GM18909 (cell line): ENCODE measurements at regions not wholly inside any gene's neighbourhood (a gene's known extent, or its start where the extent isn't known, plus 50 kb on each side); places are given as distances from the start of the nearest gene placed in this dataset.

Experiments used
- ATAC-seq: cut with Tn5 transposase; IDR thresholded peaks from one replicate; pipeline ENCODE4 v1.9.1; 2021; ENCODE audit warnings: mild to moderate bottlenecking; ENCODE audit not compliant: unreplicated experiment, poor library complexity

DNA sequence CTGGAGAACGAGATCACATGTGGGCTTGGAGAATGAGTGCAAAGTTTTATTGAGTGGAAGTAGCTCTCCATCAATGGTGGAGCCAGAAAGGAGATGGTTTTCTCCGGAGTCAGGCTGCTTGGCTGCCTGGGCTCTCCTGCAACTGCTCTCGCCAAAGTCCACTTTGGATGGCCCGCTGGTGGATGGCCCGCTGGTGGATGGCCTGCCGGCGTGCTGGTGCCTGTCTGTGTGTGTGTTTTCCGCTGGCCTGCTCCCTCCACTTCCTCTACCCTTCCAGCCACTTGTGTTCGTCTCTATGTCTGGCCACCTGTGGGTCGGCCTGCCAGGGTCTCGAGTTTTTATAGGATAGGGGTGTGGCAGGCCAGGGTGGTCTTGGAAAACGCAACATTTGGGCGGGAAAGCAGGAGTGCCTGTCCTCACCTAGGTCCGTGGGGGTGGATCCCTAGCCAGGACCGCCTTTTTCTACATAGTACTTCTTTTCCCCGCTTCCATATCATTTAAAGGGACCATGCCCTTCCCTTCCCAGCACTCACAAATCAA, 1292.1 kb upstream of the PIK3C3 start:
- ATAC-seq: no peak

DNA sequence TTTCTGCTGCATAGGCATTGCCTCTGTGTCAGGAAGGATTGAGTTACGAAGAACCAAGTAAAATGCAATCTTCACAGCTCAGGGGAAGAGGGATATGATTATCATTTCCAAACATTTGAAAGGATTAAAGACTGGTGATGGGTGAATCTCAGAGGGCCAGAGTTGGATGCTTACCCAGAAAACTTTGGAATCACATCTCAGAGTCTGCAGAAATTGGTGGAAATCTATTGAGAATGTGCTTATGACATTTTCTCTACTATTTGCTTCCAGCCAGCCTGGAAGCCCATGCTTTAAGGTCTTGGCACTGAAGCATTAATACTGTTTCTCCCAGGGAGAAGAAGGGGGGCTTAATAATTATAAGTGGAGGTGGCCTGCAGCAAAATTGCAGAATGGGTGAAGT, 1301.4 kb upstream of the PIK3C3 start:
- ATAC-seq: no peak

DNA sequence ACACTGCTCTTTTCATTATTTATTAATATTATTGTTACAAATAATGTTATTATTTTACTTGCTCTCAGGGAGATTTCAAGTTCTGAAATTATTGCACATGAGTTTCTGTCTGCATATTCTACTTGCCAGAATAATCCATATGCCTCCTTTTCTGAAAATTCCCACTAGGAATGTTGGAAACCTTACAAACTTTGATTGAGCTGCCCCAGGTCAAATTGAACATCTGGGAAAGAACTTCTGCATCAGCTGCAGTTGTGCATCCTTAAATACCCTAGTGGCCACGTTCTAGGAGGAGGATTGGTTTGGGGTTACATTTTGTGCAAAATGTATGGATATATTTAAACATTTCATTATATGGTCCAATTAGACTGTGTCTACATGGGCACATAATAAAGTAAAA, 1302.7 kb upstream of the PIK3C3 start:
- no peak for ATAC-seq

DNA sequence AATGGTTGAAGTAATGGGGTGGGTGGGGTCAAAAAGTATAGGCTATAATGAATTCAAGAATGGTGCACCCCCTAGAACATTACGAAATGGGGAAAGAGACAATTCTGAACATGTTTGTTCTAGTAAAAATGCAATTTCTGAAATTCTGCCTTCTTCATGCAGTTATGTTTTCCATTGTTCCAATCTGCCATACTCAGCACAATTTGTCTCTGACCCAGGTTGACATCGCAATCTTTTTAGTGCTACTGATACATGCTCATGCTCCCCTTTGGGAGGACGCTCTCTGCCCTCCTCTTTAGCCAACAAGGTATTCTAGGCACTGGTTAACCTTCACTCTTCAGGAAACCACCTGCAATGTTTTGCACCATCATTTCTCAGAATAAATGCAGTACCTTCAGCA, 1303.9 kb upstream of the PIK3C3 start:
- no peak for ATAC-seq

DNA sequence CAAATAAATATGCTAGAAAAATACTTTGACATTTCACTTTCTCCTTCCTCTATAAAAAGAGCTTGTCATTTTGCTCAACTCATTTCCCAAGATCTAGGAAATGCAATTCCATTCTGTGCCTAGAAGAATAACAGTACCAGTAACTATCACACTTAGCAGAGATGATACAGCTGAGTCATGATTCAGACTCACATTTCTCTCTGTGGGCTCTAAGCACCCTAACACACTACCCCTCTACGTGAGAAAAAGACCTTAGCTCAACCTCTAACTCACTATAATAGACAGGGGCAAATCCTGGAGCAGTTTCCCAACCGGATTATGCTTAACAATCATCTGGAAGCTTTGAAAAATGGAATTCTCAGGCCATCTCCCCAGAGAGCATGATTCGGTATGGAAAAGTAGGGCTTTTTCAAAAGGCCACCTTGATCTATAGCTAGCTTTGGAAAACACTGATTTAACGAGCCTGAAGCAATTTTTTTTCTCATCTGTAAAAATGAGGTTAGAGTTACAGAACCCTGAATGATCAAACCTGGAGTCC, 1312.3 kb upstream of the PIK3C3 start:
- ATAC-seq: no peak

DNA sequence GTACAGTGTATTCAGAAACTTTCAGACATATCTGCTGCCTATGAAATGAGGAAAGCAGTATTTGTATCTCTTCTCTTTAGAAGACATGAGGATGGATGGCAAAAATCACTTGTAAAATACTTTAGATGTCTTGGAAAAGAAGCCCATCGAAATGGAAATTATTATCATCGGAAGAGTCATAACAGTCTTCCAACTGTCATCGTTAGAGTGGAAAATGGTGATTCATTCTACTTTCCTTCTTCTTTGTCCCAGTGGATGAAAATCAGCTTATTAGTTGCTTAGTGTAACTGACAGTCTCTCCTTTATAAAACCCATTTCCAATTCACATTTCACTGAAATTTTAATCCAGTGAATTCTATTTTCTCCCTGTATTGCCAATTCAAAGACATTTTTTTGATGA, 1323.7 kb upstream of the PIK3C3 start:
- no peak for ATAC-seq

DNA sequence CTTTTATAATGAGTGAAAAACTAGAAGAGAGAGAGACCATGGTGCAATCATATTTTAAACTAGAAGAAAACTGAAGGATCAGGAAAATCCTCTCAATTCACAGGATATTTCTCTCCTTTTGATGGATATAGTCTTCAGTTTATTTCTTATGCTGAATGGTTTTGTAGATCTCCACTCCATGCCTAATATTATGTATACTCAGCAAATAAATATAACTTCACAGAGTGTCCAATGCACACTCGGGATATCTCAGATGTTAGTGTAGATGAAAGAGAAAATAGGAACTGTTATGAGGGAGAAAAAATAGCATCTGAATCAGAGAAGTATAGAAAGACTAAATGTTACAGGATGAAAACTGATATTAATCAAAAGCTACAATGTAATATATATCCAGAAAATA, 1324.5 kb upstream of the PIK3C3 start:
- no peak for ATAC-seq

DNA sequence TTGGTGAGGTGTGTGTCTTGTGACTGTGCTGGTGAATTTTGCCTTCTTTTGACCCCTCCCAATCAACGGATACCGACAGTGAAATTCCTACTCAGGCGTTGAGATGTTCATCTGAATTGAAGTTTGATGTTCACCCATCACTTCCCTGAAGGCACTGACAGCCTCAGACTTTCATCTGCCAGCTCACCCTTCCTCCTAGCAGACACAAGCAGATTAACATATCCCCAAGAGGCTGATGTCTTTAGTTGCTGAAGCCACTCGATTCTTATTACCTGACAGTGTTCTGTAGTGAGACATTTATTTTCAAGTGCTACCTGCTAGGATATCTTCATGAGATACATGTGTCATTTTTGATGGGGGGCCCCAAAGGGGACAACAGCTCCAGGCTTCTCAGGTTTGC, 1330.1 kb upstream of the PIK3C3 start:
- no peak for ATAC-seq

DNA sequence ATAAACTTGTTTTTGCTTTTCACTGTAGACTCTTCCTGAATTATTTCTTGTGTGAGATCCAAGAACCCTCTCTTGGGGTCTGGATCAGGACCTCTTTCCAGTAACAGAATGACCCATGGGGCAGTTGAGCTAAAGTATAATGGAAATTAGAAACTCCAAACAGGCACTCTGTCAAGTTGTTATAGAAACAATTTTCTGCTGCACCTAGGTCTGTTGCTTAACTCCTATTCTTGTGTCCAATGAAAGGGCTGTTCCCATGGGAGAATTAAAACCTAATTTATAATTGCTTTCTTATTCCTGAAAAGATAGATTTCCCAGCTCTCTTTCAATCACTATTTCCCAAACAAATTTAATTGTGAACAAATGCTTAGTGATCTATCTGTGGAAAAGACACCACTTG, 1341.3 kb upstream of the PIK3C3 start:
- ATAC-seq: no peak

DNA sequence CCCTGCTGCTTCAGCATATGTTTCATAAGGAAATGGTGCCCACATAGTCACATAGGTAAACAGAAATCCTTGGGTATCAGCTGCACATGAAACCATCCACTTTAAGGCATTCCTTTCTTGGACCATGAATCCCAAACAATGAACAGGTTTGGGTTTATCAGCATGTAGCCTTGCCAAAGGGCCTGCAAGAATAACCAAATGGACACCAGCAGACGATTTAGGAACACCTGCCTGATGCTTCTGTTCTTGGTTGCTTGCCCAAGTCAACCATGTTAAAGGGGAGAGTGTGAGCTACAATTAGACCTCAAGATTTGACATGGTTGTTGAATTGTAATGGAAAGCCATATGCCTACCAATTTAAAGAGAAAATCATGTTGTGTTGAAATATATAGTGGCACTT, 1342.7 kb upstream of the PIK3C3 start:
- no peak for ATAC-seq

DNA sequence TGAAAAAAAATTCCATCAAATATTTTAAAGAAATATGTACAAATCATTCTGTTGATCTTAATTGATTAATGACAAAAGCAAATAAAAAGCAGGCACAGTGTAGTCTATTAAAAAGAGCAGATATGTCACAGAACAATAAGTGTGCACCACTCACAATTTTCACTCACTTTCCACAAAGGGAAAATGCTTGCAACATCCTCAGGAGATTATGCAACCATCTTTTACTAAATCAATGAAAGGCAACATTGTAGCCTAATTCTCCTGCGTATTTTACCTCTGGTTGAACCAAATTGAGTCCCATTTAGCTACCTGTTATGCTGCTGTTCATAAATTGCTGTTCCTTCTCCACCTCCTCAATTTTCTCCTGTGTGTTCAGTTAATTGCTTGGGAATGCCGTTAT, 1346.8 kb upstream of the PIK3C3 start:
- no peak for ATAC-seq

DNA sequence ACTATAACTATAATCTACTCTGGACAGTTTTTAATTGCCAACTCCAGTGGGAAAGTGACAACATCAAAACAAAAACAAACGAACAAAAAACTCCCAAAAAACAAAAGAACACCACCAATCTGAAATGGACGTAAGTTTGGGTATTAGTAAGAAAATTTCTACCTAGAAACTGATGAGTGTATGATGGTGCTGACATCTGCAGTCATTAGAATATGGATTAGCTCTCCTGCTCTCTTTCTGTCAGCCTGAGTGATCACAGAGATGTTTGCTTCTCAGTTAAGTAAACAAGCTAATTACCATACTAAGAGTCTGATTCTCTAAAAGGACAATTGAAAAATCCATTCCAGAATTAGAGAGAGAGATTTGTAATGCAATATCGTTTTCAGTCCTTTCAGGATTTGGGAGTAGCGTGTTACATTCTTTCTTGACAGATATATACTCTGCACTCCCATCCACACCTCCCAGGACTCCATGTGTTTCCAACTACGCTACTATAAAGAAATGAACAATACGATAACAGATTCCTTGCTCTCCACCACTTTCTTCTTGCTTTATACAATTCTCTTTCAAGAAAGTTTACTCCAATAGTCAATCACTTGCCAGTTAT, 1347.4 kb upstream of the PIK3C3 start:
- ATAC-seq: no peak

DNA sequence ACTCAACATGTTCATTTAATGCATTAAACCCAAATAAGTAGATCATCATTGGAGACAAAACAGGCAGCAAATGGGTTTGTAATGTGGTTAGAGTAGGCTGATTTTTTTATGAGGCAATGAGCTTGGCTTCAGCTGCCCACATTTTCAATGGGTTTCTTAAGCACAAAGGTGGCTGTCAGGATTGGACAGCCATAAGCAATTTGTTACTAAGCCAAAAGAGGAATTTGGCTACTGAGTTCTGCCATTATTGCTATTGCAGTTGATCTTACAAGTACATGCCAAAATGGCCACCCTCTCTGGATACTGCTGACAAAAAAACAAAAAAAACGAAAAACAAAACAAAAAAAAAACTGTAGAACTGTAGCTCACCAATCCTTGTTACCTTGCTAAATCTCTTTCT, 1348.0 kb upstream of the PIK3C3 start:
- ATAC-seq: no peak

DNA sequence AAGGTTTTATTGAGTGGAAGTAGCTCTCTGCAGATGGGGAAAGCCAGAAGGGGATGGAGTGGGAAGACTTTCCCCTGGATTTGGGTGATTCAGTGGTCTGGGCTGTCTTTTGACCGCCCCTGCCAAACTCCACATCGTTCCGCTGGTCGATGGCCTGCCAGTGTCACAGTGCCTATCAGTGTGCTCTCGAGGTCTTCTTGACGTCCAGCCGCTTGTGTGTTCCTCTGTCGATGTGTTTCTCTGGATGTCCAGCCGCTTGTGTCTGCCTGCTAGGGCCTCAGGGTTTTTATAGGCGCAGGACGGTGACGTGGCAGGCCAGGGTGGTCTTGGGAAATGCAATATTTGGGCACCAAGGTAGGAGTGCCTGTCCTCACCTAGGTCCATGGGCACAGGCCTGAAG, 1371.4 kb upstream of the PIK3C3 start:
- no peak for ATAC-seq

DNA sequence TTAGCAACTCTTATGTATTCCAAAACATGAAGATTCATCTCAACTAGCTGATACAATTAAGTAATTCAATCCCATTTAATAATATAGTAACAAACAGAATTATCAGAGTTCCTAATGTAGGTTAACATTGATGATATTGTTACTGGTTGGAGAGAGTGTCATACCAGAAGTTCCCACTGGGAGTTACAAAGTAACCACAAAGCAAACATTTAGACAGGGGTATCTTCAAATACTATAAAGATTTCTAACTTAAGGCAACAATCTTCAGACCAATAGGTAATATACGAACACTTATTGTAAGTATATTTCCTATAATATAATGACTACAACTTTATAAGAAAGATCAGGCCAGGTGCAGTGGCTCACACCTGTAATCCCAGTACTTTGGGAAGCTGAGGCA, 1372.9 kb upstream of the PIK3C3 start:
- no peak for ATAC-seq

DNA sequence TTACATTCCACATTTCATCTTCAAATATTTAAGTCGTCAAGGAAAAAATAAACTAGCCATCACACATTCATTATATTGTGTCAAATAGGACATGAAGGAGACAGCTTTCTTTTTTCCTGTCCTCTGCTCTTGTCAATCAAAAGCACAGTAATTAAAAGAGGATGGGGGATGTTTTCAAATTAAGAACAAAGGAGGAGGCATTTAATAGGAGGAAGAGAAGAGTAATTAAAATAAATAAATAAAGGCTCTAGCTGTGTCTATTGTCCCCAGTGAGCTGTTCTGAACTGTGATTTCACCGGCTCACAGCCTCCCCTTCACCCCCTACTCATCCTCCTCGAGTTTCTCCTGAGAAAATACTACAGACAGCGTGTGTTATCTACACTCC, 1377.1 kb upstream of the PIK3C3 start:
- no peak for ATAC-seq

DNA sequence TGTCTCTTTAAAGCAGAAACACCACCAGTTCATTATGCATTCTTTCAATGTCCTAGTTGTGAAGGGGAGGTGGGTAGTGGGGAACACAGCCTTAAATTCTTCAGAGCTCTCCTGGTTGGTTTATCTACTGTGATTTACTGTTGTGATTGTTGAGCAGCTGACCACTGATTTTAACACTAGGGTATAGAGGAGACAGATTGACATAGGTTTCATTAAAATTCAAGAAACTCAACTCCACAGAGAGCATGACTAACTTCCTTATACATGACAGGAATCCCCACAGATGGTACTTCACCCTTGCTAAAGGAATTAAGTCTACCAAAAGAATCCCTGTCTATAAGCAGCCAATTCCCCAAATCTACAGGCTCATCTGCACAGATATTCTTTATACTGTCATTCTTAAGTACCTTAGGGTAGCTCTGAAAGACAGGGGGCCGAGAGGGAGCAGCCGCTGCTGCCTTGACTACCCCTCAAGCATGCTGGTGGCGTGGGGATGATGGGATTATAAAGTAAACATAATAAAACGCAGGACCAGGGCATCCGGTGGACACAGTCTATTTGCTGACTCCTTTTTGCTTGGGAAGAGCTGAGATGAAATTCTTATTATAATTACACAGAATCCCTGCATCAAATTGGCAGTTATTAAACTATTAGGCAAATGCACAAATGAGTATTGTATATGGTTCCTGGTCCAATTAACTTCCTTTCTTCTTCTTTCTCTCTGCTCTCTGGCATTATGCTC, 1377.6 kb upstream of the PIK3C3 start:
- no peak for ATAC-seq

DNA sequence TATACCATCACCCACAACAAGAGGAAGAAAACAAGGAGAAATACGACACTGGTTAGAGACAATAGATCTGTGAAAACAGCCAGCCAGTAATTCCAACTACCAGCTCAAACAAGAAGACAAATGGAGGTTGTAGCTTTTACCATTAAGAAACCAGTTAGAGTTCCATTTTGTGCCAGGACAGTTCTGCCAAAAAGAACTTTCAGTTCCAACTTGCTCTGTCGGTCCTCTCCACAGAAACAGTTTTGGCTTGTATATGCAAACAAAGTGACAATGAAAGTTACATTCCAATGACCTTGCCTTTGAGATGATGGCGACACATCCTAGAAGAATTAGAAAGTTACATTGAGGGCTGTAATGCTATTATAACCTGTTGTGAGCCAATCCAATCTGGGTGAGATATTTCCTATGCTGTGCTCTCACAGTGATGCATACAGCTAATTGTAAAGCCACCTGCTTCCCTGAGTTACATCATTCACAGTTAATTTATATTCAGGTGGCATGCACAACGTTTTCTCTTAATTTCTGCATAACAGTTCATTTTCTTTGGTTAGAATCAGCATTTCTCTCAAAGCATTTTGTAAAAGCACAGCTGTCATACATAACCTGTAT, 1378.4 kb upstream of the PIK3C3 start:
- ATAC-seq: no peak

DNA sequence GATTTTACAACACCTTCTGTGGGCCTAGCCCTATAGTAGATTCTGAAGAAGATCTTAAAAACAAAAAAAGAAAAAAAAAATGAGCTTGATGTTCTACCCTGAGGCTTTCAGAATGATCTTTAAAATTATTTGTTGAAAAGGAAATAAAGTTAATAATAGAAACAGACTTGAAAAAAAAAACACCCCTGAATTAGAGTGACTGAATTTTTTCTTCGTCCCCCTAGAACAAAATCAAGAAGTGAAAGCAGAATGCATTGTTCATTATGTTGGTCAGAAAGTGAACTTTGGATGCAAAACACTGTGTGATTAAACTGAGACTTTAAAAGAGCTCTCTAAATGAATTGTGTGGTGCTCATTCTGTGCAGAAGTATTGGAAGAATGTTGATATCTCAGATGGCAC, 1384.4 kb upstream of the PIK3C3 start:
- ATAC-seq: no peak

DNA sequence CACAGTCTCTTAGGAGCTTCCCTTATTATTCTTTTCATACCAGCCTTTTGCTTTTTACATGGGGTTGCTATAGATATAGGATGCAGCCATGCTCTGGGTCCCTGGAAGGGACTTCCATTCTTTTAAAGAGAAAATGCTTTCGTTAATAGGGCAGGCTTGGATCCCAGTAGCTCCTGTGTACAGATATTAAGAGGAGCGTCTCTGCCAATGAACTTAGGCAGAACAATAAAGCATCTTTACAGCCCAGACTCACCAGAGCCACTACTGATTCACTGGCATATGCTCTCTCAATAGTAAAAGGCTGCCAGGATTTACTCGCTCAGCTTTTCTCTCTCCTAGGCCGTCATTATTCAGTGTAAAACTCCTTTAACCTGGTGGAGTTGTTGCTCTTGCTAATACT, 1385.4 kb upstream of the PIK3C3 start:
- no peak for ATAC-seq

DNA sequence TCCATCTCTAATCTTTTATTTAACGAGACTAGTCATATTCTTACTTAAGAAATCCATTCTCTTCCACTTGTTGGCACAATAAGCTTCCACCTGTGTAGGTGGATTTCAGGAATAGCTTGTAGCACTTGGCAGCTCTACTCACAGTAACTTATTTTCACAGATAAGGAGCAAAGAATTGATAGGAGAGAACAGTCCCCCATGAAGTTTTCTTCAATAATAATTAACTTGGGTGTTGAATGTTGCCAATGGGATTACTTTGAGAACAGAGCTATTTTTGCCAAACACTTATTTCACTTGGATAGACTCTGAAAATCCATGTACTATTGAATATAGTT, 1388.6 kb upstream of the PIK3C3 start:
- ATAC-seq: no peak
